ENCODE measurements at regions not wholly inside any gene's neighbourhood (a gene's known extent, or its start where the extent isn't known, plus 50 kb on each side); places are given as distances from the start of the nearest gene placed in this dataset.

DNA sequence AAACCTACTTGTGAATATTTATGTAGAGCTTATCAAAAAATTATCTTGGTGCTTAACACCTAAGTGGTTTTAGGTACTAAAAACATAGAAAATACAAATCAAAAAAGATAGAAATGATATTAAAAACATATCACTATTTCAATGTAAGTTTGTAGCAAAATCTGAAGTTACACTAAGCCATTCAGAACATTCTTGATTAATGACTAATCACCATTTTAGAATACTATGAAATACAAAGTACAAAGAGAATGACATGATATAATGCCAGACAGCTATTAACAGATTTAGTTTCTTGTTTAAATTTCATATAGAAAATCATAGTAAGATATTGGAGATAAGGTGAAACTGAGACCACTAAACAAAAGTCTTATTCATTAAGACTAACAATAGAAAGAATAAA, 169.7 kb upstream of the AGTR1 start:
- no peak for DNase-seq (ENCODE audit: low read depth, low spot score)
- H3K36me3 ChIP-seq (ENCODE audit: control insufficient read depth in 2 of 2, extremely low read depth in 1 of 2, insufficient read depth in 2 of 2, low read length in 2 of 2), result no peaks in the 10 kb centered on the region
- H3K27me3 ChIP-seq (ENCODE audit: control insufficient read depth, extremely low read depth, insufficient read depth, low read length), result no peaks in the 10 kb centered on the region
- no peaks in the 10 kb centered on the region for H3K9me3 ChIP-seq (ENCODE audit: control insufficient read depth, low read depth, low read length)
- FAIRE-seq, result no peak
- H3K4me2 ChIP-seq (ENCODE audit: control insufficient read depth, extremely low read depth, insufficient read depth, low read depth, low read length), result no peak overlapping the region
- no peaks in the 10 kb centered on the region for H3K4me1 ChIP-seq (ENCODE audit: control insufficient read depth, extremely low read depth, insufficient read depth, low read length)
- dilution Hi-C loops (cut with MboI; ENCODE audit: extremely low pct_ligation_motif_present, low sequenced_read_pairs), result no loop called here
- TF ChIP-seq, protein P1, sequence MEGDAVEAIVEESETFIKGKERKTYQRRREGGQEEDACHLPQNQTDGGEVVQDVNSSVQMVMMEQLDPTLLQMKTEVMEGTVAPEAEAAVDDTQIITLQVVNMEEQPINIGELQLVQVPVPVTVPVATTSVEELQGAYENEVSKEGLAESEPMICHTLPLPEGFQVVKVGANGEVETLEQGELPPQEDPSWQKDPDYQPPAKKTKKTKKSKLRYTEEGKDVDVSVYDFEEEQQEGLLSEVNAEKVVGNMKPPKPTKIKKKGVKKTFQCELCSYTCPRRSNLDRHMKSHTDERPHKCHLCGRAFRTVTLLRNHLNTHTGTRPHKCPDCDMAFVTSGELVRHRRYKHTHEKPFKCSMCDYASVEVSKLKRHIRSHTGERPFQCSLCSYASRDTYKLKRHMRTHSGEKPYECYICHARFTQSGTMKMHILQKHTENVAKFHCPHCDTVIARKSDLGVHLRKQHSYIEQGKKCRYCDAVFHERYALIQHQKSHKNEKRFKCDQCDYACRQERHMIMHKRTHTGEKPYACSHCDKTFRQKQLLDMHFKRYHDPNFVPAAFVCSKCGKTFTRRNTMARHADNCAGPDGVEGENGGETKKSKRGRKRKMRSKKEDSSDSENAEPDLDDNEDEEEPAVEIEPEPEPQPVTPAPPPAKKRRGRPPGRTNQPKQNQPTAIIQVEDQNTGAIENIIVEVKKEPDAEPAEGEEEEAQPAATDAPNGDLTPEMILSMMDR (optimal IDR thresholded peaks at IDR 0.05 in 1 of 3, IDR thresholded peaks at IDR 0.05 in 1 of 3, conservative IDR thresholded peaks at IDR 0.05 in 1 of 3; ENCODE audit: extremely low read depth in 1 of 3, insufficient read depth in 2 of 3, low read length in 3 of 3), result no peak
- no peak for TF ChIP-seq EZH2 (IDR thresholded peaks at IDR 0.05; ENCODE audit: low read length)
- no peaks in the 10 kb centered on the region for H4K20me1 ChIP-seq (ENCODE audit: control insufficient read depth, extremely low read depth, insufficient read depth, low read length)
- no peak overlapping the region for H3K27ac ChIP-seq (ENCODE audit: control insufficient read depth, insufficient read depth, low read length)
- no peak overlapping the region for H3K9ac ChIP-seq (ENCODE audit: control insufficient read depth, extremely low read depth, insufficient read depth, low read length)
- no peaks in the 10 kb centered on the region for H3K79me2 ChIP-seq (ENCODE audit: control insufficient read depth, insufficient read depth, low read length)
- no peak overlapping the region for H3K4me3 ChIP-seq (ENCODE audit: control insufficient read depth in 2 of 3, extremely low read depth in 1 of 3, insufficient read depth in 2 of 3, low read depth in 1 of 3, low read length in 3 of 3)
- no peak overlapping the region for H2AFZ ChIP-seq (ENCODE audit: control insufficient read depth, low read length)
- no peaks in the 10 kb centered on the region for H3K9me1 ChIP-seq (ENCODE audit: control insufficient read depth, extremely low read depth, insufficient read depth, low read length)

GRCh38 chr3:148531836-148532235, 165.9 kb upstream of the AGTR1 start:
- FAIRE-seq (no peak), DNase-seq (ENCODE audit: low read depth, low spot score) (no peak)
- Histone ChIP-seq H3K4me2 (ENCODE audit: control insufficient read depth, extremely low read depth, insufficient read depth, low read depth, low read length) (no peak overlapping the region), H3K27ac (ENCODE audit: control insufficient read depth, insufficient read depth, low read length) (no peak overlapping the region), H3K9ac (ENCODE audit: control insufficient read depth, extremely low read depth, insufficient read depth, low read length) (no peak overlapping the region), H3K36me3 (ENCODE audit: control insufficient read depth in 2 of 2, extremely low read depth in 1 of 2, insufficient read depth in 2 of 2, low read length in 2 of 2) (no peaks in the 10 kb centered on the region), H3K79me2 (ENCODE audit: control insufficient read depth, insufficient read depth, low read length) (no peaks in the 10 kb centered on the region), H3K9me3 (ENCODE audit: control insufficient read depth, low read depth, low read length) (no peaks in the 10 kb centered on the region), H4K20me1 (ENCODE audit: control insufficient read depth, extremely low read depth, insufficient read depth, low read length) (no peaks in the 10 kb centered on the region), H3K27me3 (ENCODE audit: control insufficient read depth, extremely low read depth, insufficient read depth, low read length) (no peaks in the 10 kb centered on the region), H3K4me3 (ENCODE audit: control insufficient read depth in 2 of 3, extremely low read depth in 1 of 3, insufficient read depth in 2 of 3, low read depth in 1 of 3, low read length in 3 of 3) (no peak overlapping the region), H3K4me1 (ENCODE audit: control insufficient read depth, extremely low read depth, insufficient read depth, low read length) (no peaks in the 10 kb centered on the region), H3K9me1 (ENCODE audit: control insufficient read depth, extremely low read depth, insufficient read depth, low read length) (no peaks in the 10 kb centered on the region), H2AFZ (ENCODE audit: control insufficient read depth, low read length) (no peak overlapping the region)
- dilution Hi-C loops (cut with MboI; ENCODE audit: extremely low pct_ligation_motif_present, low sequenced_read_pairs), result no loop called here
- TF ChIP-seq, protein P1 (optimal IDR thresholded peaks at IDR 0.05 in 1 of 3, IDR thresholded peaks at IDR 0.05 in 1 of 3, conservative IDR thresholded peaks at IDR 0.05 in 1 of 3; ENCODE audit: extremely low read depth in 1 of 3, insufficient read depth in 2 of 3, low read length in 3 of 3), result no peak
- no peak for TF ChIP-seq EZH2 (IDR thresholded peaks at IDR 0.05; ENCODE audit: low read length)

Measured in keratinocyte (primary cell).